Left ventricle myocardium inferior (tissue), 1 donor: ENCODE measurements at regions not wholly inside any gene's neighbourhood (a gene's known extent, or its start where the extent isn't known, plus 50 kb on each side); places are given as distances from the start of the nearest gene placed in this dataset.
"Not testable (repeated sequence)": the region's sequence is repeated elsewhere in the genome, so short reads cannot be mapped to it uniquely, and the experiment has no call there.

Experiments used
- DNase-seq: peaks from one replicate; pipeline ENCODE4 v3.0.0-alpha.2; 2020
- H3K27ac ChIP-seq: fragments of 200-600 bp; replicated peaks from 2 replicates; pipeline ENCODE4 v1.8.0; 2021
- H3K27me3 ChIP-seq: fragments of 200-600 bp; 2 replicates; pipeline ENCODE4 v1.8.0; 2021; ENCODE audit warnings: low read depth
- H3K36me3 ChIP-seq: fragments of 200-600 bp; 2 replicates; pipeline ENCODE4 v1.8.0; 2021
- H3K4me1 ChIP-seq: fragments of 200-600 bp; 2 replicates; pipeline ENCODE4 v1.8.0; 2021
- H3K4me3 ChIP-seq: fragments of 200-600 bp; 2 replicates; pipeline ENCODE4 v1.8.0; 2021; ENCODE audit warnings: mild to moderate bottlenecking, moderate library complexity
- H3K9me3 ChIP-seq: fragments of 200-600 bp; replicated peaks from 2 replicates; pipeline ENCODE4 v1.8.0; 2021
- CTCF ChIP-seq: fragments of 200-600 bp; IDR thresholded peaks from 2 replicates; pipeline ENCODE4 v1.8.0; 2021; ENCODE audit warnings: antibody characterized with exemption, mild to moderate bottlenecking, borderline replicate concordance
- intact Hi-C: fragments of 100-400 bp; cut with micrococcal nuclease; formaldehyde crosslinking; loops from one replicate; pipeline ENCODE4 v1.11.0; 2022
- donor health status: DM: no; HTN: yes; CAD: no; lungs with severe emphysema.

GRCh38 chr7:17412883-17413282, 114.4 kb downstream of the AHR start:
- intact Hi-C loops: no loop called here
- no peak overlapping the region for H3K27ac ChIP-seq
- TF ChIP-seq CTCF: no peak
- H3K4me1 ChIP-seq: no peaks in the 10 kb centered on the region
- no peaks in the 10 kb centered on the region for H3K27me3 ChIP-seq
- no peak overlapping the region for H3K4me3 ChIP-seq
- no peak for DNase-seq
- H3K9me3 ChIP-seq: no peaks in the 10 kb centered on the region
- no peaks in the 10 kb centered on the region for H3K36me3 ChIP-seq

- Histone ChIP-seq H3K4me1 (no peaks in the 10 kb centered on the region), H3K27me3 (no peaks in the 10 kb centered on the region), H3K27ac (no peak overlapping the region), H3K4me3 (no peak overlapping the region), H3K9me3 (no peaks in the 10 kb centered on the region), H3K36me3 (no peaks in the 10 kb centered on the region)
- no peak for DNase-seq
- no peak for TF ChIP-seq CTCF
- intact Hi-C loops: no loop called here
Observed at GRCh38 chr7:17415955-17416354, 117.5 kb downstream of the AHR start.

GRCh38 chr7:17420308-17421015, 122.0 kb downstream of the AHR start:
- intact Hi-C loops, DNase-seq, H3K4me1 ChIP-seq, H3K36me3 ChIP-seq, H3K4me3 ChIP-seq, H3K9me3 ChIP-seq, H3K27ac ChIP-seq, H3K27me3 ChIP-seq: not testable (repeated sequence)

- TF ChIP-seq CTCF: no peak
- H3K4me1 ChIP-seq: no peaks in the 10 kb centered on the region
- DNase-seq: no peak
- no peak overlapping the region for H3K27ac ChIP-seq
- H3K4me3 ChIP-seq: no peak overlapping the region
- H3K9me3 ChIP-seq: peaks cover 14% of the 10 kb centered on the region
- intact Hi-C loops: no loop called here
- no peaks in the 10 kb centered on the region for H3K36me3 ChIP-seq
- no peaks in the 10 kb centered on the region for H3K27me3 ChIP-seq
Observed at GRCh38 chr7:17421941-17422340, 123.5 kb downstream of the AHR start.

GRCh38 chr7:17422966-17423365, 124.5 kb downstream of the AHR start:
- Histone ChIP-seq H3K36me3 (no peaks in the 10 kb centered on the region), H3K4me3 (no peak overlapping the region), H3K27ac (no peak overlapping the region), H3K4me1 (no peaks in the 10 kb centered on the region), H3K9me3 (peaks cover 24% of the 10 kb centered on the region), H3K27me3 (no peaks in the 10 kb centered on the region)
- no peak for TF ChIP-seq CTCF
- no peak for DNase-seq
- intact Hi-C loops: no loop called here

- H3K4me3 ChIP-seq: no peak overlapping the region
- no peak for DNase-seq
- intact Hi-C loops: no loop called here
- no peaks in the 10 kb centered on the region for H3K27me3 ChIP-seq
- no peaks in the 10 kb centered on the region for H3K36me3 ChIP-seq
- H3K27ac ChIP-seq: no peak overlapping the region
- H3K4me1 ChIP-seq: no peaks in the 10 kb centered on the region
- peaks cover 40% of the 10 kb centered on the region for H3K9me3 ChIP-seq
- no peak for TF ChIP-seq CTCF
Observed at GRCh38 chr7:17427924-17428323, 129.5 kb downstream of the AHR start.
